DMS 273 treated with DMSO at 0.1 percent for 48 hours (cell line): ENCODE measurements at regions not wholly inside any gene's neighbourhood (a gene's known extent, or its start where the extent isn't known, plus 50 kb on each side); places are given as distances from the start of the nearest gene placed in this dataset.
"Not testable (repeated sequence)": the region's sequence is repeated elsewhere in the genome, so short reads cannot be mapped to it uniquely, and the experiment has no call there.

ENCODE experiments used
- DNase-seq: peaks from one replicate; lab custom pipeline; 2025; lab: John Stamatoyannopoulos, UW

- DNase-seq: no peak
Observed at GRCh38 chr12:46670636-46671035, 155.2 kb downstream of the SLC38A4 start.

- DNase-seq: no peak
Observed at GRCh38 chr12:46669720-46670119, 156.1 kb downstream of the SLC38A4 start.

- DNase-seq: no peak
Observed at GRCh38 chr12:46667551-46667950, 158.2 kb downstream of the SLC38A4 start.

GRCh38 chr12:46664761-46665287 is 161.0 kb downstream of the SLC38A4 start:
- no peak for DNase-seq

DNA sequence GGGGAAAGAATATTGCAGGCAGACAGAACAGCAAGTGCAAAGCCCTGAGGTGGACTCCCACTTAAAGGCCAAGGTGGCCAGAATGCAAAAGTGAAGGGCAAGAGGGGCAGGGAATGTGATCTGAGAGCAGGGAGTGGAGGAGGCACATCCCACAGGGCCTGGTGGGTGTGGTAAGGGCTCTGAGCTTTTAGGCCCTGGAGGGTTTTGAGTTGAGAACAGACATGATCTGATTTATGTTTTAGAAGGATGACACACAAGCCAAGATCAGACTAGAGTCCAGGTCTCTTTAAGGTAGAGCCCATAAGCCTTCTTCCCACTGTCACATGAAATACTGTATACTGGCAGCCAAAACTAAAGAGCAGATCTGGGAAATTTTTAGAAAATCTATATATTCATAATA is 162.5 kb downstream of the SLC38A4 start:
- no peak for DNase-seq

DNA sequence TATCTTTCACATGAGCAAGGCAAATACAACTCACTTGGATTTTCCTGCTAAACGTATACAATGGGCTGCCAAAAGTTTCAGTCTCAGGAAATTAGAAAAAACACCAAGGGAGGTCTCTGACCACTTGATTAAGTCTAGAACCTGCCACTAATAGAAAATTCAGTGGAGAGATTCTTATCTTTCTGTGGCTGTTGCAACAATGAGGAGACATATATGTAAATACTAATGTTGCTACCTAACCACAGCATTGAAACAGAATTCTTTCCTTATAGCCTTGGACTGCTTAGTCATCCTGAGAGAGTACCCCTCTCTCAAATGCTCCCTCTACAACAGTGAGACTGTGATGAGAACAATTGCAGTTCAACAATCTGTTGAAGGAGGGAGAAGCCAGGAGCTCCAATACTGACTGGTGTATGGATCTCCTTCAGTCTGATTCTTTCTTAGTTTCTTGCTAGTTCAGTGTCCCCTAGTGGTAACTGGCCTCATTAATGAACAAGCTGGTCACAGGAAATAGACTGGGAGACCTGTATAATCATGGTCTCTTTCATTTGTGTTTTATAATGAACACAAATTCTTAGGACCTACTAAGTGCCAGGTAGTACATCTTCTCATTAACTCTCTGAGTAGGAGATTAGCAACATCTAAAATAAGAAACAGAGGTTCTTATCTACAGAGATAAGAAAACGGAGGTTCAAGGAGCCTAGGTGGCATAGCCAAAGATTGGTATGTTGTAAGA is 164.5 kb downstream of the SLC38A4 start:
- peak; percentile 61 for DNase-seq

- DNase-seq: no peak
Observed at GRCh38 chr12:46660719-46661109, 165.1 kb downstream of the SLC38A4 start.

DNA sequence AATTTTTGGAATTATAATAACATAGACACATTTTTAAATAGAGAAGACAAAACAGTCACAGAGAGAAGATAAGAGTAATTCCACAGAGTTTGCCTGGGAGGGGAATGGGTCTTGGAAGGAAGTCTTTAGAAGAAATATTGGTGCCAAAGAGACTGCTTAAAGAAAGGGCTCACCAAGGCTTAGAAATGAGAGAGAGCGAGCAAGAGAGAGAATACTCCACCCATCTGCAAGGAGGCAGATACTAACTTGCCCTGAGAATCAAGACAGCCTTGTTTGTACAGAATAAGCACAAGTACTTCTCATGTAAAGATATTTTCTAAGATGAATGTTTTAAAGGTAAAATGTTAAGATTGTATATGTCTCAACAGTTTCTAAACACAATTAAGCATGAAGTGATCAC is 165.5 kb downstream of the SLC38A4 start:
- DNase-seq: no peak

- DNase-seq: no peak
Observed at GRCh38 chr12:46659824-46660223, 166.0 kb downstream of the SLC38A4 start.

DNA sequence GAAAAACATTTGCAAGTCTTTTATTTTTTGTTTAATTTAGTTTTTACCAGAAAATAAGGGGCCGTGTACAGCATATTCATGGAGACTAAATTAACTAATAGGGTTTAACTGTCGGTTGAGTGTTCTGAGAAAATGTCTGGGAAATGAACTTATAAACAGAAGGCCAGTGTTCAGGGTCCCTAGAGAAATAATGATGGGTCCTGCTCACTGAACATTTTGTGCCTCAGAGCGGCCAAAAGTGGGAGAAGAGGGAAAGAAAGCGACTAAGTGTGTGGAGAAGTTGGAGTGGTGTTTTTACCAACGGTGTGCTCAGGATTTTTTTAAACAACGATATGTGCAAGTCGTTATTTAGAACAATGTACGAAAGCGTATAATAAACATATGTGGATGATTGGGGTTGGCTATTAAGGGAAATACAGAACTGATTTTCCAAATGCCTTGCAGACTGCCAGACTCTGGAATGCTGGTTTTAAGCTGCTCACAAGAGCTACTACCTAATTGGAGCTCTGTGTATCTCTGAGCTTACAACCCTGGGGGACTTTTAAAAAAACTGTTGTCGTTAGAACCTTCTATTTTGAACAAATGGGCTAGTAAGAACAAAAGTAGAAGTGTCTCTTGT is 166.7 kb downstream of the SLC38A4 start:
- DNase-seq: no peak

- no peak for DNase-seq
Observed at GRCh38 chr12:46657453-46658411, 168.1 kb downstream of the SLC38A4 start.

DNA sequence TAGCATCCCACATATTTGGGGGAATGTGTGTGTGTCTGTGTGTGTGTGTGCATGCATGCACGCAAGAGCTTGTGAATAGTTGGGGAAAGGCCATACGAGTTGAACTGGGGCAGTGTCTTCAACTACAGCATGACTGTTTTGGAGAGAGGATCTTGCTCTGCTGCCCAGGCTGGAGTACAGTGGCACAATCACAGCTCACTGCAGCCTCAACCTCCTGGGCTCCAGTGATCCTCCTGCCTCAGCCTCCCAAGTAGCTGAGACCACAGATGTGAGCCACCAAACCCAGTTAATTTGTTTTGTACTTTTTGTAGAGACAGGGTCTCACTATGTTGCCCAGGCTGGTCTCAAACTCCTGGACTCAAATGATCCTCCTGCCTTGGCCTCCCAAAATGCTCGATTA is 169.8 kb downstream of the SLC38A4 start:
- not testable (repeated sequence) for DNase-seq

- DNase-seq: no peak
Observed at GRCh38 chr12:46653311-46653710, 172.5 kb downstream of the SLC38A4 start.

DNA sequence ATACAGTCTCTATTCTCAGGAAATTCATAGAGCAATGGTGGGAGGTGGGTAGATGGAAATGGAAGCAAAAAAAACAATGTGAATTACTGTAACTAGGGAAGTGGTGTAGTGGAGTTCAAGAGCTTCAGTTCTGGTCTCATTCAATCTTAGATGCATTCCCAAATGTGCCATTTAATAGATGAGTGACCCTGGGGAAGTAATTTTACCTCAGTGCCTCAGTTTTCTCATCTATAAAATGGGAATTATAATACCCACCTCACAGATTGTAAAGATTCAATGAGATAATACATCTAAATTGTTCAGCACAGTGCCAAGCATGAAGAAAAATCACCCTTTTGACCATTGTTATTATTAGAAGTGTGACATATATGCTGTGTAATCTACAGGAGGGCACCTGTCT is 173.1 kb downstream of the SLC38A4 start:
- DNase-seq: no peak

GRCh38 chr12:46650688-46651087 is 175.1 kb downstream of the SLC38A4 start:
- DNase-seq: no peak

DNA sequence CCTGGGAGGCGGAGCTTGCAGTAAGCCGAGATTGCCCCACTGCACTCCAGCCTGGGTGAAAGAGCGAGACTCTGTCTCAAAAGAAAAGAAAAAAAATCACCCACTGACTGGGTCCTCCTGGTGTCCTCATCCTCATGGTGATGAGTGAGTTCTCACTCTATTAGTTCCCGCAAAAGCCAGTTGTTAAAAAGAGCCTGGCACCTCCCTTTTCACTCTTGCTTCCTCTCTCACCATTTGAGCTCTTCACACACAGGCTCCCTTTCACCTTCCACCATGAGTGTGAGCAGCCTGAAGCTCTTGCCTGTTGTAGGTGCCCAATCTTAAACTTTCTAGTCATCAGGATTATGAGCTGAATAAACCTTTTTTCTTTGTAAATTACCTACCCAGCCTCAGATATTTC is 176.4 kb downstream of the SLC38A4 start:
- DNase-seq: no peak

DNA sequence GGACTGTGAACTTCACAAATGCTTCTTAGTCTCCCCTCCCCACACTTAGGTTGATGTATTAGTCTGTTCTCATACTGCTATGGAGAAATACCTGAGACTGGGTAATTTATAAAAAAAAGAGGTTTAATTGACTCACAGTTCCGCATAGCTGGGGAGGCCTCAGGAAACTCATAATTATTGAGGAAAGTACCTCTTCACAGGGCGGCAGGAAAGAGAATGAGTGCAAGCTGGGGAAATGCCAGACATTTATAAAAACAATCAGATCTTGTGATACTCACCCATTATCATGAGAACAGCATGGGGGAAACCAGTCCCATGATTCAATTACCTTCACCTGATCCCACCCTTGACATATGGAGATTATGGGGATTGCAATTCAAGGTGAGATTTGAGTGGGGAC is 178.8 kb downstream of the SLC38A4 start:
- DNase-seq: no peak

- not testable (repeated sequence) for DNase-seq
Observed at GRCh38 chr12:46641649-46642048, 184.1 kb downstream of the SLC38A4 start.

GRCh38 chr12:46635818-46636217 is 190.0 kb downstream of the SLC38A4 start:
- no peak for DNase-seq

- DNase-seq: no peak
Observed at GRCh38 chr12:46629331-46630229, 196.2 kb downstream of the SLC38A4 start.

DNA sequence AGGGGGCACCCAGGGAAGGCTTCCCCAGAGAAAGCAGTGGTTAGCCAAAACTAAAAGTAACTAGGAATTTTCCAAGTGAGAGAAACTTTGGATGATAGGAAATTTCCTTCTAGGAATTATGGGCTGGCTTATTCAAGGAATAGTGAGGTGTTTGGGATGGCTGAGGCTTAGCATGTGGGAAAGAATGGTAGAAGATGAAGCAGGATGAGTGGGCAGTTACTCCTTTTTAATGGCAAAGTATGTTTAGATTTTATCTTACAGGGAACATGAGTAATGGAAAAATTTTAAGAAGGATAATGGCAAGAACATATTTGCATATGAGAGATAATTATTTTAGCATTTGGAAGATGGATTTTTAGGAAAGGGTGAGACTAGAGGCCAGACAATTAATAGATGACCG is 197.6 kb downstream of the SLC38A4 start:
- DNase-seq: no peak
